GM18873 (cell line): ENCODE measurements at regions not wholly inside any gene's neighbourhood (a gene's known extent, or its start where the extent isn't known, plus 50 kb on each side); places are given as distances from the start of the nearest gene placed in this dataset.

Source experiments
- ATAC-seq: cut with Tn5 transposase; IDR thresholded peaks from one replicate; pipeline ENCODE4 v1.9.1; 2021; ENCODE audit warnings: mild to moderate bottlenecking, moderate library complexity, moderate number of reproducible peaks; ENCODE audit not compliant: unreplicated experiment, low FRiP score

- no peak for ATAC-seq
Observed at GRCh38 chr18:28855989-28856388, 679.1 kb upstream of the CDH2 start.

- no peak for ATAC-seq
Observed at GRCh38 chr18:28855524-28855923, 678.6 kb upstream of the CDH2 start.

GRCh38 chr18:28854964-28855363 lies 678.0 kb upstream of the CDH2 start:
- ATAC-seq = no peak

GRCh38 chr18:28846958-28847357 lies 670.0 kb upstream of the CDH2 start:
- no peak for ATAC-seq

- no peak for ATAC-seq
Observed at GRCh38 chr18:28837100-28837499, 660.2 kb upstream of the CDH2 start.

- no peak for ATAC-seq
Observed at GRCh38 chr18:28834889-28835288, 658.0 kb upstream of the CDH2 start.

GRCh38 chr18:28831908-28832307 lies 655.0 kb upstream of the CDH2 start:
- ATAC-seq = no peak

- ATAC-seq = no peak
Observed at GRCh38 chr18:28831476-28831875, 654.5 kb upstream of the CDH2 start.

- no peak for ATAC-seq
Observed at GRCh38 chr18:28826107-28826506, 649.2 kb upstream of the CDH2 start.

- no peak for ATAC-seq
Observed at GRCh38 chr18:28824183-28824574, 647.2 kb upstream of the CDH2 start.

GRCh38 chr18:28823506-28824182 lies 646.7 kb upstream of the CDH2 start:
- no peak for ATAC-seq

- no peak for ATAC-seq
Observed at GRCh38 chr18:28820353-28820752, 643.4 kb upstream of the CDH2 start.

GRCh38 chr18:28816155-28816554 lies 639.2 kb upstream of the CDH2 start:
- no peak for ATAC-seq

- ATAC-seq = no peak
Observed at GRCh38 chr18:28814365-28814764, 637.4 kb upstream of the CDH2 start.

GRCh38 chr18:28808373-28808772 lies 631.4 kb upstream of the CDH2 start:
- ATAC-seq = no peak

GRCh38 chr18:28805491-28805890 lies 628.6 kb upstream of the CDH2 start:
- no peak for ATAC-seq

GRCh38 chr18:28804512-28805202 lies 627.7 kb upstream of the CDH2 start:
- no peak for ATAC-seq

GRCh38 chr18:28802546-28802945 lies 625.6 kb upstream of the CDH2 start:
- ATAC-seq = no peak

- no peak for ATAC-seq
Observed at GRCh38 chr18:28801876-28802275, 624.9 kb upstream of the CDH2 start.

GRCh38 chr18:28794459-28795245 lies 617.7 kb upstream of the CDH2 start:
- no peak for ATAC-seq

- ATAC-seq = no peak
Observed at GRCh38 chr18:28793901-28794300, 617.0 kb upstream of the CDH2 start.
